HG02938 (cell line): ENCODE measurements at regions not wholly inside any gene's neighbourhood (a gene's known extent, or its start where the extent isn't known, plus 50 kb on each side); places are given as distances from the start of the nearest gene placed in this dataset.

Source experiments
- ATAC-seq: cut with Tn5 transposase; IDR thresholded peaks from one replicate; pipeline ENCODE4 v1.9.1; 2021; ENCODE audit warnings: mild to moderate bottlenecking, moderate library complexity; ENCODE audit not compliant: unreplicated experiment

- ATAC-seq, result no peak
Measured at GRCh38 chr3:46146548-46146947, 61.6 kb downstream of the CCR1 start.

GRCh38 chr3:46146021-46146420, 62.1 kb downstream of the CCR1 start:
- no peak for ATAC-seq

- no peak for ATAC-seq
Measured at GRCh38 chr3:46145147-46145546, 63.0 kb downstream of the CCR1 start.

GRCh38 chr3:46143951-46144473, 64.1 kb downstream of the CCR1 start:
- ATAC-seq, result no peak

- ATAC-seq, result no peak
Measured at GRCh38 chr3:46141813-46142212, 66.3 kb downstream of the CCR1 start.

GRCh38 chr3:46138581-46138980, 69.5 kb downstream of the CCR1 start:
- ATAC-seq, result no peak

GRCh38 chr3:46135475-46135874, 72.6 kb downstream of the CCR1 start:
- ATAC-seq, result no peak

- ATAC-seq, result no peak
Measured at GRCh38 chr3:46133285-46133684, 74.8 kb downstream of the CCR1 start.

GRCh38 chr3:46132565-46132964, 75.5 kb downstream of the CCR1 start:
- ATAC-seq, result no peak

GRCh38 chr3:46131884-46132450, 76.1 kb downstream of the CCR1 start:
- ATAC-seq, result no peak

- ATAC-seq, result no peak
Measured at GRCh38 chr3:46130631-46131310, 77.3 kb downstream of the CCR1 start.

- ATAC-seq, result no peak
Measured at GRCh38 chr3:46129588-46130272, 78.4 kb downstream of the CCR1 start.

GRCh38 chr3:46127503-46127902, 80.6 kb downstream of the CCR1 start:
- ATAC-seq, result no peak

- ATAC-seq, result no peak
Measured at GRCh38 chr3:46124216-46125177, 83.6 kb downstream of the CCR1 start.

- no peak for ATAC-seq
Measured at GRCh38 chr3:46123646-46124045, 84.5 kb downstream of the CCR1 start.

GRCh38 chr3:46122091-46122490, 86.0 kb downstream of the CCR1 start:
- ATAC-seq, result no peak

GRCh38 chr3:46120983-46121382, 87.1 kb downstream of the CCR1 start:
- ATAC-seq, result no peak

GRCh38 chr3:46119709-46120498, 88.2 kb downstream of the CCR1 start:
- ATAC-seq, result no peak

GRCh38 chr3:46119253-46119652, 88.9 kb downstream of the CCR1 start:
- ATAC-seq, result no peak

GRCh38 chr3:46116996-46117395, 89.7 kb upstream of the XCR1 start:
- no peak for ATAC-seq
